Epidermal melanocyte (primary cell): ENCODE measurements at regions not wholly inside any gene's neighbourhood (a gene's known extent, or its start where the extent isn't known, plus 50 kb on each side); places are given as distances from the start of the nearest gene placed in this dataset.

Experiments used
- DNase-seq: peaks from one replicate; pipeline ENCODE4 v3.0.0; 2011; ENCODE audit warnings: low spot score; ENCODE audit not compliant: insufficient read length

- no peak for DNase-seq
Observed at GRCh38 chr1:87220993-87221392, 107.7 kb upstream of the LMO4 start.

- DNase-seq: no peak
Observed at GRCh38 chr1:87224201-87224600, 104.5 kb upstream of the LMO4 start.

DNA sequence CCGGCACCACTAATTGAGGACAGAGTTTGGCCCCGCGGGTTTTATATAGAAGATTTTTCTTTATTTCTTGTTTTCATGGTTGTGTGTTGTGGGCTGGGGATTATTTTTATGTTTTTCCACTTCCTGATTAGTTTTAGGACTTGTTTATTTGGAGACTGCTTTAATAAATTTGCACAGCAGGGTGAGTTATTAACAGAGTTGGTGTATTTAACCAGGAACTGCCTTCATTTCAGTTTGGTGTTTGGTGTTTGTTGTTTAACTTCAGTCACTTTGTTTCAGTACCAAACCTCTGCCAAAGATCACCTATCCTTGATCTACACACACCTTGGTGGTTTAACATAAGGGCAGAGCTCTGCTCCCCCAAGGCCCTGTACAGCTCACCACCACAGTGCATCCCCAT, 103.5 kb upstream of the LMO4 start:
- DNase-seq: no peak

- peak; percentile 75 for DNase-seq
Observed at GRCh38 chr1:87226341-87226760, 102.3 kb upstream of the LMO4 start.

- no peak for DNase-seq
Observed at GRCh38 chr1:87227651-87228050, 101.0 kb upstream of the LMO4 start.

DNA sequence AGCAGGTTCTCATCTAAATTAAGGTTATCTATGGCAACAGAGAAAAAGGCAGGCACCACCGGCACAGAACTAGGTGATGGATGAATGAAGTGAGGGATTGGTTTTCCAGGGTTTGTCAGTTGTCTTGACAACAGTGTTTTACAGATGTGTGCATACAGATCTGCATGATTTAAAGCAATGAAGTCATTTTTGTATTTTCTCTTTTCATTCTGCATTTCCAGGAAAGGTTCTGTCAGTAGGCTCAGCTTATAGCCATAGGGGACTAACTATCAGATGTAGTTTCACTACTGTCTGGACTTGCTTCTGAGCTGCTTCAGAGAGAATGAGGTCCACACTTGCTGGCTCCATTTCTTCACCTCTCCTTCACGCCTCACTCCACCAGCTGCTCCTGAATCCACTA, 98.2 kb upstream of the LMO4 start:
- DNase-seq: no peak

GRCh38 chr1:87231703-87232367, 96.8 kb upstream of the LMO4 start:
- no peak for DNase-seq

DNA sequence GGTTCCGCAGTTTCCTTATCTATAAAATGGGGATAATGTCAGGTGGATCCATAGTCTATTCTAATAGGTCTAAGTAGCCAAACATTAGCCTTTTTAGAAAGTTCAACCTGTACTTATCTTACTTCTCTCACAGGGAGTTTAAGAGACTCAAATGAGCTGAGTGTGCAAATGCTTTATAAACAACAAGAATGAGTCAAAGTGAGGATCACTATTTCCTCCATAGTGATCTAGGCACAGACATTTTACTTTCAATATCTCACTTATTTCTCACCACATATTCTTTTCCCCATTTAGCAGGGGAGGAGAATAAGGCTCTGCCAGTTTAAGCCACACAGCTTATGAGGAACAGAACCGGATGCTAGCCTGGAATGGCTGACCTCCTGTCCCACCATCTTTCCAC, 92.1 kb upstream of the LMO4 start:
- DNase-seq: no peak

- DNase-seq: no peak
Observed at GRCh38 chr1:87239997-87240605, 88.6 kb upstream of the LMO4 start.

- no peak for DNase-seq
Observed at GRCh38 chr1:87240661-87241285, 87.9 kb upstream of the LMO4 start.

GRCh38 chr1:87242445-87243185, 86.1 kb upstream of the LMO4 start:
- DNase-seq: no peak

GRCh38 chr1:87243573-87243972, 85.1 kb upstream of the LMO4 start:
- no peak for DNase-seq

DNA sequence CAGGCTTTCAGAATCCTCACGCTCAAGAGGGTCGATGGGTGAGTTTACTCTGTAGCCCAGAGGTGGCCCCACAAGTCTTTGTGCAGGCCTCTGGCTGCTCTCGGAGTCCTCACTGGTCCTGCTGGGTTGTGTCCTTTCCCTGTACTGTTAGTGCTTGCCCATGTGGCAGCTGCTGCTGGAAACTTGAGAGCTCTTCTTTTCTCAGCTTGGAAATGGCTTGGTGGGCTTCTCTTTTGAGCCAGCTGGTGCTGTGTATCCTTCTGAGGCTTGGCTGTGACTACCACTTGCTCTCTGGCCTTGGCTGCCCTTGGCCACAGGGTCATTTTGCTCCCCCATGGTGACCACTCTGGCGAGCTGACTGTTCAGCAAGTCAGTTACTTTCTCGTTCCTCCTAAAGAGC, 82.2 kb upstream of the LMO4 start:
- no peak for DNase-seq

GRCh38 chr1:87249803-87250202, 78.9 kb upstream of the LMO4 start:
- DNase-seq: no peak

GRCh38 chr1:87250336-87250735, 78.3 kb upstream of the LMO4 start:
- no peak for DNase-seq

GRCh38 chr1:87252406-87252805, 76.3 kb upstream of the LMO4 start:
- peak; percentile 70 for DNase-seq

DNA sequence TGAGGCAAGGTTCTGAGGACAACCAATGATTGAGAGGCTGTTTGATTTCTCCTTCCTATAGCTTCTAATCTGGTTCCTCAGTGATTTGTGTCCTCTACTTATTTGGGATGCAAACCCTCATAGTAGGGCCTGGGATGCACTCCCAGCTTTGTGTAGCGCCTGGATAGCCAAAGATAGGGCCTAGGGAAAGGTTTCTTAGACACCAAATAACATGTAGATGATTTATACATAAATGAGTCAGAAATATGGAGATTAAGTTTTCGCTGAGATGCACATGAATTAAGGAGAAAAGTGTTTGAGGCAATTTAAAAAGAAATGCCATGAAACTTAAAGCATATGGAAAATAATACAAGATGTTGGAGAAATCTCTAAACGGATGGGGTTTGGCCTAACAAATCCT, 66.0 kb upstream of the LMO4 start:
- DNase-seq: no peak

GRCh38 chr1:87263281-87263680, 65.4 kb upstream of the LMO4 start:
- DNase-seq: no peak

DNA sequence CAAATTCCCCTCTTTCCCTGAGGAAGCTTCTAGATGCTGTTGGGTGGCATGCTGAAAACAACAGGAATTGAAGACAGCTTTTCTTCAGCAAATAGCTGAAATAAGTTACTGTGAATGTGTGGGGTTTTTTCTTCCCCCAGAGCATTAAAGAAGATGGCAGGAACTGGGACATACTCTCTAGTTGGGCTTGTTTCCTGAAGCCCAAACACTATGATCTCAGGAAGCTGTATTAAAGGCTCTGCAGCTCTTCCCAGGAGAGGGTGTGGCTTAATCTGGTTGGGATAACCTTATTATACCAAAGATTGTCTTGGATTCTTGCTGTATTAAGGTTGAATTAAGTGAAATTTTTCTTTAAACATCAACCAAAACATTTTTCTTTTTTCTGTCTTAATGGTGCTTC, 64.9 kb upstream of the LMO4 start:
- no peak for DNase-seq

GRCh38 chr1:87264976-87265375, 63.7 kb upstream of the LMO4 start:
- DNase-seq: no peak

DNA sequence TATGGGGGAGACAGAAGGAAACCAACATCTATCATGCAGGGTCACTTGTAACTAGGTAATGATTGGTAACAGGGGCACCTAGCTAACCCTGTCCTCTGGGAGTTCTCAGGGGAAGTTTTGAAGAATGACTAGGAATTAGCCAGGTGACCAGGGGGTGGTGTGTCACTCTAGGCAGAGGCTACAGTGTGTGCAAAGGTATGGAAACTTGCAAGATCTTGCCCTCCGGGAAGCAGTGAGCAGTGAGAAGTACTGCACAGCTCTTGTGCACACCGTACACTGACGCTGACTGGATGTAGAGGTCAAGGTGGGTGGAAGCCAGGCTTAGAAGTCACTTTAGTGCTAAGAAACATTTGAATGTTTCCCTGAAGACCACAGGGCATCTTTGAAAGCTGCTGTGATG, 62.9 kb upstream of the LMO4 start:
- no peak for DNase-seq

DNA sequence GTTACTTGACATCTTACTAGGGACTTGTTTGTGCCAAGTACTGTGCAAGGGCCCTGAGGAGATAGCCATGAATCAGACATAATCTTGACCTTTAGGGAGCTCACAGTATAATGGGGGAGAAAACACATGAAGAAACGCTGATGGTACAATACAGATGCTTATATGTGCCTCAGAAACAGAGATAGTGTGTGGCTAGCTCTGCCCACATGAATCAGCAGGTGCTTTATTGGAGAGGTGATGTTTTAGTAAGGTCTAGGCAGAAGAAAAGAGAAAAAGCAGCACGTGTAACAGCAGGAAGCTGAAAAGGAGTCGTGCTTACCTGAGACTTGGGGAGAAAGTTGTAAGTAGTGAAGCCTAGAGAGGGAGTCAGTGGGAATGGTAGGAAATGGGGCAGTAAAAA, 60.6 kb upstream of the LMO4 start:
- DNase-seq: no peak
